Stimulated activated CD8-positive, alpha-beta memory T cell treated with anti-CD3 and anti-CD28 coated beads, Interleukin-12 subunit alpha, Interleukin-12 subunit beta, amount 100 ng/mL, for 4 hours (primary cell): ENCODE measurements at regions not wholly inside any gene's neighbourhood (a gene's known extent, or its start where the extent isn't known, plus 50 kb on each side); places are given as distances from the start of the nearest gene placed in this dataset.
A peak's percentile ranks its signal among the peaks of the same experiment; 100 is the strongest.

Source experiments
- DNase-seq: peaks from one replicate; pipeline ENCODE4 v3.0.0-alpha.2; 2020; ENCODE audit warnings: low read depth

- DNase-seq, result no peak
Measured at GRCh38 chr6:4008324-4009047, 70.5 kb downstream of the FAM217A start.

DNA sequence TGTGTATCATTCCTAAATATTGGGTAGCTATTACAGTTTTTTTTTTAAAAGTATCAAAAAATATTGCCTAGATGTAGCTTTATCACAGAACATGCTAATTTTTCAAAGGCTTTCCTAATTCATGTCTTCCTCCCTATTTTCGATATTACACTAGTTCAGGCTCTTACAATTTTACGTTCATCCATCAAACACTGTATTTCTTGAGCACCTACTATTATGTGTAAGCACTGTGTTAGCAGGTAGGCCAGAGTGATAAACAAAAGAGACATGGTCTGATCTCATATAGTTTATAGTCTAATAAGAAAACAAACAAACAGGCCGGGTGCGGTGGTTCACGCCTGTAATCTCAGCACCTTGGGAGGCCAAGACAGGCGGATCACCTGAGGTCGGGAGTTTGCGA is 69.5 kb downstream of the FAM217A start:
- DNase-seq, result no peak

DNA sequence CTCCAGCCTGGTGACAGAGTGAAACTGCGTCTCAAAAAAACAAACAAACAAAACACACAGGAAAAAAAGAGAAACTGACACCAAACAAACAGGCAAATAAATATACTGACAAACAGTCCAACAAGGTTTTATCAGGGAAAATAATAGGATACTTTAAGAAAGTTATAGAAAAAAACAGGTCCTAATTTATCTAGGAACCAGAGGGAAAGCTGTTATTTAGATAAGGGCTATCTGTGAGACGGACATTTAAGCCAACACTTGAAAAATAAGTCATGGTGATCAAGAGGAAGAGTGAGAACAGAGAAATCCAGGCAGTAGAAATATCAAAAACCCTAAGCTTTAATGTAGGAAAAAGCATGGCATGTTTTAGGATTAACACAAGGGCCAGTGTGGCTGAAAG is 68.9 kb downstream of the FAM217A start:
- no peak for DNase-seq

GRCh38 chr6:4010689-4011090 is 68.2 kb downstream of the FAM217A start:
- DNase-seq, result no peak

DNA sequence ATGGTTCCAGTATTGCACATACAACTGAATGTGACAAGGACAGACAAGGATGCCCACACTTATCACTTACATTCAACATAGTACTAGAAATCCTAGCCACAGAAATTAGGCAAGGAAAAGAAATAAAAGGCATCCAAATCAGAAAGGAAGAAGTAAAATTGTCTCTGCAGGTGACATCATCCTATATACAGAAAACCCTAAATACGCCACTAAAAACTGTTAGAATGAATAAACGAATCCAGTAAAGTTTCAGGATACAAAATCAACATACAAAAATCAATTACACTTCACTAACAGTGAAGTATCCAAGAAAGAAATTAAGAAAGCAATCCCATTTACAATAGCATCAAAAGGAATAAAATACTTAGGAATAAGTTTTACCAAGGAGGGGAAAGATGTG is 66.1 kb downstream of the FAM217A start:
- DNase-seq, result no peak

DNA sequence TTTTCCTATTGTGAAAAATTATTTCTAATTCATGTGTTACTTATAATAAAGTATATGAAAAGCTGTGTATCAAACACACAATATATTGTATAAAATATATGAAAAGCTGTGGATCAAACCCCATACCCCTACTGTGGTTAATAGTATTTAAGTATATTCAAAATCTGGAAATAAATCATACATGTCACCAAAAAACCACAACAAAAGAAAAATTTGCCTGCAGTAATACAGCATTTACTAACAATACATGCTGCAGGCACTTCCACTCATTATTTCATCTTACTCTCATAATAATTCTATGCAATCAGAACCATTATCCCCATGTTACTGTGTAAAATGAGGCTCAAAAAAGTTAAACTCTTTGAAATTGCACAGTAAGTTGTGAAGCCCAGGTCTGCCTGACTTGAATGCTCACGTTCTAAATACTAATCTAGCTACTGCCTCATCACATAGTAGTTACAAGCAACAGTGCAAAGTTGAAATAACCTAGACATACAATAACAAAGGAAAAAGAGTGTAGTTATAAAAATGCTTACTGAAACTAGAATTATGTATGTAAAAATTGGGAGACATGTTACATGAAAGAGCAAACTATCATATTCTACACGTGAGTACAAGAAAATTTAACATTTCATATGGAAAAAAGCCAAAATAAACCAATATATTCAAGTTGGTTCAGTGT is 61.7 kb downstream of the FAM217A start:
- no peak for DNase-seq

- DNase-seq, result no peak
Measured at GRCh38 chr6:4017834-4018170, 61.1 kb downstream of the FAM217A start.

- DNase-seq, result peak; percentile 95
Measured at GRCh38 chr6:4018171-4018923, 60.6 kb downstream of the FAM217A start.
